ENCODE measurements at regions not wholly inside any gene's neighbourhood (a gene's known extent, or its start where the extent isn't known, plus 50 kb on each side); places are given as distances from the start of the nearest gene placed in this dataset.
A peak's percentile ranks its signal among the peaks of the same experiment; 100 is the strongest.

GRCh38 chr16:80489173-80489572, 51.6 kb upstream of the DYNLRB2 start:
- no peak for DNase-seq (ENCODE audit: low spot score)

GRCh38 chr16:80488167-80488566, 52.6 kb upstream of the DYNLRB2 start:
- DNase-seq (ENCODE audit: low spot score), result no peak

GRCh38 chr16:80480664-80481063, 60.1 kb upstream of the DYNLRB2 start:
- DNase-seq (ENCODE audit: low spot score), result no peak

- DNase-seq (ENCODE audit: low spot score), result no peak
Measured at GRCh38 chr16:80477838-80478237, 63.0 kb upstream of the DYNLRB2 start.

- no peak for DNase-seq (ENCODE audit: low spot score)
Measured at GRCh38 chr16:80468029-80468428, 72.8 kb upstream of the DYNLRB2 start.

- peak; percentile 70 for DNase-seq (ENCODE audit: low spot score)
Measured at GRCh38 chr16:80466024-80466987, 74.5 kb upstream of the DYNLRB2 start.

GRCh38 chr16:80463751-80464495, 76.9 kb upstream of the DYNLRB2 start:
- no peak for DNase-seq (ENCODE audit: low spot score)

- DNase-seq (ENCODE audit: low spot score), result no peak
Measured at GRCh38 chr16:80463326-80463725, 77.5 kb upstream of the DYNLRB2 start.

GRCh38 chr16:80462917-80463316, 77.9 kb upstream of the DYNLRB2 start:
- no peak for DNase-seq (ENCODE audit: low spot score)

- DNase-seq (ENCODE audit: low spot score), result no peak
Measured at GRCh38 chr16:80460988-80461387, 79.8 kb upstream of the DYNLRB2 start.

GRCh38 chr16:80459966-80460365, 80.8 kb upstream of the DYNLRB2 start:
- no peak for DNase-seq (ENCODE audit: low spot score)

GRCh38 chr16:80459331-80459777, 81.4 kb upstream of the DYNLRB2 start:
- DNase-seq (ENCODE audit: low spot score), result no peak

- no peak for DNase-seq (ENCODE audit: low spot score)
Measured at GRCh38 chr16:80457871-80458270, 82.9 kb upstream of the DYNLRB2 start.

GRCh38 chr16:80454802-80455201, 86.0 kb upstream of the DYNLRB2 start:
- no peak for DNase-seq (ENCODE audit: low spot score)

- DNase-seq (ENCODE audit: low spot score), result no peak
Measured at GRCh38 chr16:80449392-80449791, 91.4 kb upstream of the DYNLRB2 start.

GRCh38 chr16:80447241-80447640, 93.6 kb upstream of the DYNLRB2 start:
- DNase-seq (ENCODE audit: low spot score), result no peak

- no peak for DNase-seq (ENCODE audit: low spot score)
Measured at GRCh38 chr16:80442779-80443178, 98.0 kb upstream of the DYNLRB2 start.

- no peak for DNase-seq (ENCODE audit: low spot score)
Measured at GRCh38 chr16:80441935-80442334, 98.9 kb upstream of the DYNLRB2 start.

- peak; percentile 15 for DNase-seq (ENCODE audit: low spot score)
Measured at GRCh38 chr16:80440667-80441066, 100.1 kb upstream of the DYNLRB2 start.

GRCh38 chr16:80437707-80438106, 103.1 kb upstream of the DYNLRB2 start:
- DNase-seq (ENCODE audit: low spot score), result no peak

GRCh38 chr16:80436510-80436909, 104.3 kb upstream of the DYNLRB2 start:
- no peak for DNase-seq (ENCODE audit: low spot score)

GRCh38 chr16:80433623-80434022, 107.2 kb upstream of the DYNLRB2 start:
- no peak for DNase-seq (ENCODE audit: low spot score)

- no peak for DNase-seq (ENCODE audit: low spot score)
Measured at GRCh38 chr16:80427795-80428194, 113.0 kb upstream of the DYNLRB2 start.

Data from pons (tissue), 1 donor.